B cell (primary cell): ENCODE measurements at regions not wholly inside any gene's neighbourhood (a gene's known extent, or its start where the extent isn't known, plus 50 kb on each side); places are given as distances from the start of the nearest gene placed in this dataset.
"Not testable (repeated sequence)": the region's sequence is repeated elsewhere in the genome, so short reads cannot be mapped to it uniquely, and the experiment has no call there.

Source experiments
- ATAC-seq: fragments of 200-7000 bp; cut with Tn5 transposase; one replicate; pipeline ENCODE4 v1.10.0; 2021; ENCODE audit warnings: low read depth, mild to moderate bottlenecking, moderate number of reproducible peaks, moderate library complexity
- CTCF ChIA-PET: fragments of 350-600 bp; sonication (Branson Sonifier 250); formaldehyde crosslinking; loops from one replicate; lab custom pipeline; 2021; ENCODE audit warnings: antibody characterized with exemption, inconsistent platforms; lab: Charles Lee
- POLR2A ChIA-PET: fragments of 350-600 bp; sonication (Branson Sonifier 250); formaldehyde crosslinking; loops from one replicate; lab custom pipeline; 2021; ENCODE audit warnings: antibody characterized with exemption; lab: Charles Lee
- DNase-seq: peaks from one replicate; pipeline ENCODE4 v3.0.0; 2013
- H2AFZ ChIP-seq: 2 replicates; pipeline ENCODE4 v1.6.1; 2012; ENCODE audit warnings: mild to moderate bottlenecking, low read depth, low read length; ENCODE audit not compliant: insufficient read depth, poor library complexity, severe bottlenecking
- H3K27ac ChIP-seq, 2 donors: 1 replicate in 1 of 2; 2 replicates in 1 of 2; pipeline ENCODE4 v1.5.1; 2012 to 2013; ENCODE audit warnings: low read length in 2 of 2, mild to moderate bottlenecking in 2 of 2, moderate library complexity in 1 of 2
- H3K27me3 ChIP-seq, 4 experiments: fragments of 200-600 bp in 1 of 4; sonication (generic) in 1 of 4; replicated peaks in 1 of 4; 1 replicate in 2 of 4; 2 replicates in 2 of 4; pipeline versions ENCODE4 v1.6.1 to v1.7.0; 2013 to 2016; ENCODE audit warnings: low read length in 3 of 4, mild to moderate bottlenecking in 2 of 4, mixed read lengths in 1 of 4, moderate library complexity in 1 of 4; ENCODE audit not compliant: insufficient read depth in 4 of 4, control insufficient read depth in 3 of 4; ENCODE audit errors: control extremely low read depth in 1 of 4
- H3K36me3 ChIP-seq, 2 experiments: replicated peaks in 1 of 2; 1 replicate in 1 of 2; 2 replicates in 1 of 2; pipeline versions ENCODE4 v1.6.1 to v1.7.1; 2013; ENCODE audit warnings: low read length in 1 of 2; ENCODE audit not compliant: insufficient read depth in 2 of 2, control insufficient read depth in 1 of 2; ENCODE audit errors: control extremely low read depth in 1 of 2, extremely low read depth in 1 of 2
- H3K4me1 ChIP-seq, 2 donors: fragments of 200-600 bp in 1 of 2; sonication (generic) in 1 of 2; 1 replicate in 1 of 2; 2 replicates in 1 of 2; pipeline versions ENCODE4 v1.5.1 to v1.6.1; 2013 to 2017; ENCODE audit warnings: low read length in 2 of 2; ENCODE audit not compliant: control insufficient read depth in 2 of 2, insufficient read depth in 2 of 2
- H3K4me2 ChIP-seq: replicated peaks from 2 replicates; pipeline ENCODE3; 2012; ENCODE audit warnings: mild to moderate bottlenecking, low read depth, low read length; ENCODE audit not compliant: poor library complexity, severe bottlenecking
- H3K4me3 ChIP-seq, 5 experiments: fragments of 200-600 bp in 1 of 5; sonication (generic) in 1 of 5; 1 replicate in 3 of 5; 2 replicates in 2 of 5; pipeline versions ENCODE4 v1.5.1 to v1.7.0; 2011 to 2016; ENCODE audit warnings: low read length in 4 of 5, mild to moderate bottlenecking in 4 of 5, low read depth in 2 of 5, control low read depth in 1 of 5, moderate library complexity in 1 of 5; ENCODE audit not compliant: insufficient read depth in 1 of 5; ENCODE audit errors: control extremely low read depth in 1 of 5, extremely low read depth in 1 of 5
- H3K79me2 ChIP-seq: fragments of 200-600 bp; sonication (generic); one replicate; pipeline ENCODE4 v1.6.0; 2016; ENCODE audit warnings: low read length; ENCODE audit not compliant: control insufficient read depth, insufficient read depth
- H3K9ac ChIP-seq: fragments of 200-600 bp; sonication (generic); 2 replicates; pipeline ENCODE4 v1.6.1; 2017; ENCODE audit warnings: mild to moderate bottlenecking, low read length, moderate library complexity
- H3K9me3 ChIP-seq, 3 donors: one replicate each; pipeline versions ENCODE4 v1.6.1 to v1.7.1; 2013; ENCODE audit warnings: low read length in 2 of 3; ENCODE audit not compliant: control insufficient read depth in 2 of 3, insufficient read depth in 1 of 3; ENCODE audit errors: control extremely low read depth in 1 of 3
- H4K20me1 ChIP-seq: 2 replicates; pipeline ENCODE4 v1.6.0; 2012; ENCODE audit warnings: mild to moderate bottlenecking, low read length; ENCODE audit not compliant: insufficient read depth, control insufficient read depth, poor library complexity, severe bottlenecking
- H3K27ac Mint-ChIP-seq: one replicate; pipeline ENCODE4 v1.8.0; 2021; ENCODE audit warnings: mixed read lengths
- H3K27me3 Mint-ChIP-seq: one replicate; pipeline ENCODE4 v1.8.0; 2021; ENCODE audit warnings: mixed read lengths
- H3K4me1 Mint-ChIP-seq: one replicate; pipeline ENCODE4 v1.8.0; 2021; ENCODE audit warnings: mixed read lengths
- H3K4me3 Mint-ChIP-seq: one replicate; pipeline ENCODE4 v1.8.0; 2021; ENCODE audit warnings: mixed read lengths
- H3K9me3 Mint-ChIP-seq: one replicate; pipeline ENCODE4 v1.8.0; 2022; ENCODE audit warnings: mixed read lengths; ENCODE audit not compliant: insufficient read depth
- EZH2 ChIP-seq: IDR thresholded peaks from 2 replicates; pipeline ENCODE4 v1.6.1; 2012; ENCODE audit warnings: borderline replicate concordance, low read depth, mild to moderate bottlenecking, moderate library complexity, low read length; ENCODE audit not compliant: insufficient read depth, poor library complexity, severe bottlenecking
- WGBS: methylation state at CpG from one replicate; pipeline ENCODE4 v1.1.5; 2013; ENCODE audit warnings: missing lambda C conversion rate; ENCODE audit not compliant: insufficient coverage; 5-methylcytosine and 5-hydroxymethylcytosine counted together
- intact Hi-C: fragments of 100-400 bp; cut with micrococcal nuclease; formaldehyde crosslinking; loops from one replicate; pipeline ENCODE4 v1.10.0; 2022
- TF ChIP-seq, protein P1 (sequence below): fragments of 200-600 bp; IDR thresholded peaks from one replicate; pipeline ENCODE4 v1.8.0; 2022; ENCODE audit warnings: antibody characterized with exemption, mild to moderate bottlenecking

- intact Hi-C loops = no loop called here
- Histone ChIP-seq H3K4me1 (peaks cover 6 to 7% of the 10 kb centered on the region in 2 donors), H4K20me1 (no peaks in the 10 kb centered on the region), H3K36me3 (no peaks in the 10 kb centered on the region), H3K79me2 (no peaks in the 10 kb centered on the region), H3K27ac (no peak overlapping the region), H3K9ac (no peak overlapping the region), H2AFZ (no peak overlapping the region), H3K4me3 (no peak overlapping the region), H3K4me2 (no peak overlapping the region), H3K9me3 (peaks cover 0 to 15% (median 0%) of the 10 kb centered on the region in 3 donors), H3K27me3 (peaks cover 0 to 13% (median 0%) of the 10 kb centered on the region in 4 experiments)
- CTCF ChIA-PET = no interaction called here
- POLR2A ChIA-PET = no interaction called here
- no peak overlapping the region for H3K27ac Mint-ChIP-seq
- H3K4me1 Mint-ChIP-seq = peaks cover 16% of the 10 kb centered on the region
- 84% methylated on average over 10 of the region's 18 CpGs for WGBS
- peaks cover 8% of the 10 kb centered on the region for H3K27me3 Mint-ChIP-seq
- peaks cover 2% of the 10 kb centered on the region for H3K9me3 Mint-ChIP-seq
- TF ChIP-seq, protein P1, sequence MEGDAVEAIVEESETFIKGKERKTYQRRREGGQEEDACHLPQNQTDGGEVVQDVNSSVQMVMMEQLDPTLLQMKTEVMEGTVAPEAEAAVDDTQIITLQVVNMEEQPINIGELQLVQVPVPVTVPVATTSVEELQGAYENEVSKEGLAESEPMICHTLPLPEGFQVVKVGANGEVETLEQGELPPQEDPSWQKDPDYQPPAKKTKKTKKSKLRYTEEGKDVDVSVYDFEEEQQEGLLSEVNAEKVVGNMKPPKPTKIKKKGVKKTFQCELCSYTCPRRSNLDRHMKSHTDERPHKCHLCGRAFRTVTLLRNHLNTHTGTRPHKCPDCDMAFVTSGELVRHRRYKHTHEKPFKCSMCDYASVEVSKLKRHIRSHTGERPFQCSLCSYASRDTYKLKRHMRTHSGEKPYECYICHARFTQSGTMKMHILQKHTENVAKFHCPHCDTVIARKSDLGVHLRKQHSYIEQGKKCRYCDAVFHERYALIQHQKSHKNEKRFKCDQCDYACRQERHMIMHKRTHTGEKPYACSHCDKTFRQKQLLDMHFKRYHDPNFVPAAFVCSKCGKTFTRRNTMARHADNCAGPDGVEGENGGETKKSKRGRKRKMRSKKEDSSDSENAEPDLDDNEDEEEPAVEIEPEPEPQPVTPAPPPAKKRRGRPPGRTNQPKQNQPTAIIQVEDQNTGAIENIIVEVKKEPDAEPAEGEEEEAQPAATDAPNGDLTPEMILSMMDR = no peak
- TF ChIP-seq EZH2 = no peak
- DNase-seq (no peak), ATAC-seq (no peak)
- no peak overlapping the region for H3K4me3 Mint-ChIP-seq
These were observed 69.4 kb upstream of the COL5A1 start for GRCh38 chr9:134571946-134572917.

DNA sequence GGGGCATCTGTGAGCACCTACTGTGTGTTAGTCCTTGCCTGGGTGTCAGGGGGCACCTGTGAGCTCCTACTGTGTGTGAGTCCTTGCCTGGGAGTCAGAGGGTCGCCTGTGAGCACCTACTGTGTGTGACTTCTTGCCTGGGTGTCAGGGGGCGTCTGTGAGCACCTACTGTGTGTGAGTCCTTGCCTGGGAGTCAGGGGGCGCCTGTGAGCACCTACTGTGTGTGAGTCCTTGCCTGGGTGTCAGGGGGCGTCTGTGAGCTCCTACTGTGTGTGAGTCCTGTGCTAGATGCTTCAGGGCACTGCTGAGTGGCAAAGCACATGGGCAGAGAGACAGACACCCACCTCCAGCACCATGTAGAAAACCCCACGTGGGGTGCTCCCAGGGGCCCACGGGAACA, 66.9 kb upstream of the COL5A1 start:
- H4K20me1 ChIP-seq, H3K9me3 Mint-ChIP-seq, H3K4me2 ChIP-seq, H3K79me2 ChIP-seq, H3K4me3 Mint-ChIP-seq, H3K4me3 ChIP-seq, H3K27ac Mint-ChIP-seq, H3K27ac ChIP-seq, CTCF ChIA-PET, intact Hi-C loops, H2AFZ ChIP-seq, H3K9ac ChIP-seq, ATAC-seq, H3K4me1 ChIP-seq, DNase-seq, POLR2A ChIA-PET, H3K36me3 ChIP-seq: not testable (repeated sequence)
- Histone ChIP-seq H3K9me3 (peaks cover 0 to 18% (median 2%) of the 10 kb centered on the region in 3 donors), H3K27me3 (peaks cover 0 to 13% (median 0%) of the 10 kb centered on the region in 4 experiments)
- peaks cover 24% of the 10 kb centered on the region for H3K27me3 Mint-ChIP-seq
- 65% methylated on average over 4 of the region's 6 CpGs for WGBS
- H3K4me1 Mint-ChIP-seq = peaks cover 16% of the 10 kb centered on the region
